Kidney (tissue), 13 donors: ENCODE measurements at regions not wholly inside any gene's neighbourhood (a gene's known extent, or its start where the extent isn't known, plus 50 kb on each side); places are given as distances from the start of the nearest gene placed in this dataset.

ENCODE experiments used
- DNase-seq, 5 donors: peaks; one replicate each; pipeline ENCODE4 v3.0.0-alpha.2; 2013 to 2020
- FAIRE-seq: peaks from 2 replicates; lab custom pipeline; 2012; peaks lifted over from hg19 to GRCh38; lab: Jason Lieb, UNC
- H3K27ac ChIP-seq, 2 donors: one replicate each; pipeline ENCODE4 v1.7.0; 2013; ENCODE audit warnings: low read depth in 2 of 2, low read length in 2 of 2, inconsistent platforms in 1 of 2
- H3K27me3 ChIP-seq: one replicate; pipeline ENCODE4 v1.7.1; 2013; ENCODE audit warnings: low read length, inconsistent platforms; ENCODE audit not compliant: control insufficient read depth, insufficient read depth
- H3K36me3 ChIP-seq, 3 donors: one replicate each; pipeline versions ENCODE4 v1.7.0 to v1.7.1; 2013; ENCODE audit warnings: low read length in 3 of 3, control low read depth in 1 of 3, inconsistent platforms in 1 of 3; ENCODE audit not compliant: insufficient read depth in 3 of 3, control insufficient read depth in 2 of 3
- H3K4me1 ChIP-seq, 3 donors: one replicate each; pipeline versions ENCODE4 v1.7.0 to v1.7.1; 2013; ENCODE audit warnings: low read length in 3 of 3, inconsistent platforms in 1 of 3, low read depth in 1 of 3; ENCODE audit not compliant: control insufficient read depth in 2 of 3, insufficient read depth in 2 of 3
- H3K4me3 ChIP-seq, 3 donors: one replicate each; pipeline versions ENCODE4 v1.7.0 to v1.8.1; 2013; ENCODE audit warnings: low read length in 3 of 3, control low read depth in 1 of 3, inconsistent platforms in 1 of 3
- H3K9ac ChIP-seq, 3 donors: one replicate each; pipeline versions ENCODE4 v1.7.0 to v1.7.1; 2013; ENCODE audit warnings: low read length in 3 of 3, control low read depth in 1 of 3, inconsistent platforms in 1 of 3
- H3K9me3 ChIP-seq, 3 donors: one replicate each; pipeline versions ENCODE4 v1.7.0 to v1.7.1; 2013; ENCODE audit warnings: low read length in 3 of 3, control low read depth in 1 of 3, inconsistent platforms in 1 of 3; ENCODE audit not compliant: control insufficient read depth in 2 of 3, insufficient read depth in 1 of 3
- CTCF ChIP-seq: IDR thresholded peaks from 3 replicates; pipeline ENCODE4 v1.5.1; 2012; ENCODE audit warnings: mild to moderate bottlenecking, moderate library complexity, borderline replicate concordance; ENCODE audit not compliant: insufficient read depth; ENCODE audit errors: extremely low read depth
- intact Hi-C: fragments of 100-400 bp; cut with DNase I; formaldehyde crosslinking; loops from one replicate; pipeline ENCODE4 v1.11.1; 2022
- donor health status: control.
- donor health status: control.
- donor health status: control.
- donor health status: control.
- donor health status: control.
- donor health status: DM: yes; HTN: yes; CAD: no.
- donor health status: Normal renal cell carcinoma (clear cell type).

GRCh38 chr5:98069876-98070512 lies 703.5 kb upstream of the RGMB start:
- DNase-seq = no peak
- no peak overlapping the region for H3K4me3 ChIP-seq

GRCh38 chr5:98072921-98073320 lies 700.5 kb upstream of the RGMB start:
- H3K9me3 ChIP-seq = no peaks in the 10 kb centered on the region
- H3K4me1 ChIP-seq = no peaks in the 10 kb centered on the region
- no peak overlapping the region for H3K27ac ChIP-seq
- no peak for TF ChIP-seq CTCF
- no peaks in the 10 kb centered on the region for H3K27me3 ChIP-seq
- no peak for DNase-seq
- no peaks in the 10 kb centered on the region for H3K36me3 ChIP-seq
- intact Hi-C loops = no loop called here
- no peak overlapping the region for H3K9ac ChIP-seq
- FAIRE-seq = no peak
- H3K4me3 ChIP-seq = no peak overlapping the region

More at GRCh38 chr5:98069876-98070512, 703.5 kb upstream of the RGMB start:
- H3K27ac ChIP-seq = no peak overlapping the region
- H3K9ac ChIP-seq = no peak overlapping the region
- intact Hi-C loops = no loop called here
- no peak for FAIRE-seq
- no peak for TF ChIP-seq CTCF
- H3K4me1 ChIP-seq = no peaks in the 10 kb centered on the region
- H3K9me3 ChIP-seq = no peaks in the 10 kb centered on the region
- no peaks in the 10 kb centered on the region for H3K27me3 ChIP-seq
- no peaks in the 10 kb centered on the region for H3K36me3 ChIP-seq

- Histone ChIP-seq H3K4me1 (no peaks in the 10 kb centered on the region), H3K9ac (no peak overlapping the region), H3K36me3 (no peaks in the 10 kb centered on the region), H3K27ac (no peak overlapping the region), H3K9me3 (no peaks in the 10 kb centered on the region), H3K27me3 (no peaks in the 10 kb centered on the region), H3K4me3 (no peak overlapping the region)
- FAIRE-seq = no peak
- intact Hi-C loops = no loop called here
- DNase-seq = no peak
- TF ChIP-seq CTCF = no peak
Measured at GRCh38 chr5:98076501-98076900, 697.0 kb upstream of the RGMB start.

- no peak overlapping the region for H3K9ac ChIP-seq
- H3K4me3 ChIP-seq = no peak overlapping the region
- H3K4me1 ChIP-seq = no peaks in the 10 kb centered on the region
- H3K27ac ChIP-seq = no peak overlapping the region
- H3K36me3 ChIP-seq = no peaks in the 10 kb centered on the region
- FAIRE-seq (no peak), DNase-seq (no peak)
- intact Hi-C loops = no loop called here
- H3K9me3 ChIP-seq = no peaks in the 10 kb centered on the region
- no peaks in the 10 kb centered on the region for H3K27me3 ChIP-seq
- TF ChIP-seq CTCF = no peak
Measured at GRCh38 chr5:98085593-98085992, 687.9 kb upstream of the RGMB start.
